Mucosa of rectum (tissue), 2 donors: ENCODE measurements at regions not wholly inside any gene's neighbourhood (a gene's known extent, or its start where the extent isn't known, plus 50 kb on each side); places are given as distances from the start of the nearest gene placed in this dataset.

Experiments used
- H3K27ac ChIP-seq, 2 donors: one replicate each; pipeline ENCODE4 v1.7.0; 2013; ENCODE audit warnings: inconsistent platforms in 2 of 2, low read depth in 2 of 2, low read length in 2 of 2
- H3K27me3 ChIP-seq, 2 donors: one replicate each; pipeline ENCODE4 v1.7.0; 2013; ENCODE audit warnings: low read length in 2 of 2; ENCODE audit not compliant: control insufficient read depth in 2 of 2, insufficient read depth in 2 of 2
- H3K36me3 ChIP-seq, 2 donors: one replicate each; pipeline ENCODE4 v1.7.0; 2013; ENCODE audit warnings: low read length in 2 of 2; ENCODE audit not compliant: control insufficient read depth in 2 of 2, insufficient read depth in 2 of 2
- H3K4me1 ChIP-seq, 2 donors: one replicate each; pipeline ENCODE4 v1.7.0; 2013; ENCODE audit warnings: low read length in 2 of 2, mild to moderate bottlenecking in 1 of 2; ENCODE audit not compliant: control insufficient read depth in 2 of 2, insufficient read depth in 2 of 2
- H3K4me3 ChIP-seq, 2 donors: one replicate each; pipeline ENCODE4 v1.7.0; 2013; ENCODE audit warnings: low read length in 2 of 2
- H3K9ac ChIP-seq, 2 donors: one replicate each; pipeline ENCODE4 v1.7.0; 2013; ENCODE audit warnings: low read length in 2 of 2, low read depth in 1 of 2, mild to moderate bottlenecking in 1 of 2
- H3K9me3 ChIP-seq, 2 donors: one replicate each; pipeline ENCODE4 v1.7.0; 2013; ENCODE audit warnings: low read length in 2 of 2; ENCODE audit not compliant: control insufficient read depth in 2 of 2
- donor health status: healthy.
- donor health status: Normal muscosa, but diverticular disease.

GRCh38 chr5:26434688-26435087, 603.7 kb downstream of the CDH9 start:
- Histone ChIP-seq H3K4me1 (no peaks in the 10 kb centered on the region), H3K9me3 (peaks cover 0 to 4% of the 10 kb centered on the region in 2 donors), H3K27ac (no peak overlapping the region), H3K9ac (no peak overlapping the region), H3K36me3 (no peaks in the 10 kb centered on the region), H3K4me3 (no peak overlapping the region), H3K27me3 (no peaks in the 10 kb centered on the region)

- Histone ChIP-seq H3K4me1 (no peaks in the 10 kb centered on the region), H3K4me3 (no peak overlapping the region), H3K9me3 (peaks cover 0 to 4% of the 10 kb centered on the region in 2 donors), H3K36me3 (no peaks in the 10 kb centered on the region), H3K27ac (no peak overlapping the region), H3K9ac (no peak overlapping the region), H3K27me3 (no peaks in the 10 kb centered on the region)
These were observed 606.0 kb downstream of the CDH9 start for GRCh38 chr5:26432386-26432785.

- H3K9me3 ChIP-seq = peaks cover 0 to 4% of the 10 kb centered on the region in 2 donors
- no peak overlapping the region for H3K9ac ChIP-seq
- H3K4me3 ChIP-seq = no peak overlapping the region
- no peaks in the 10 kb centered on the region for H3K27me3 ChIP-seq
- H3K4me1 ChIP-seq = no peaks in the 10 kb centered on the region
- H3K27ac ChIP-seq = no peak overlapping the region
- H3K36me3 ChIP-seq = no peaks in the 10 kb centered on the region
These were observed 608.1 kb downstream of the CDH9 start for GRCh38 chr5:26430323-26430722.

GRCh38 chr5:26427281-26427680, 611.1 kb downstream of the CDH9 start:
- H3K4me3 ChIP-seq = no peak overlapping the region
- H3K9ac ChIP-seq = no peak overlapping the region
- no peaks in the 10 kb centered on the region for H3K4me1 ChIP-seq
- H3K27ac ChIP-seq = no peak overlapping the region
- H3K36me3 ChIP-seq = no peaks in the 10 kb centered on the region
- H3K9me3 ChIP-seq = peaks cover 0 to 4% of the 10 kb centered on the region in 2 donors
- no peaks in the 10 kb centered on the region for H3K27me3 ChIP-seq

DNA sequence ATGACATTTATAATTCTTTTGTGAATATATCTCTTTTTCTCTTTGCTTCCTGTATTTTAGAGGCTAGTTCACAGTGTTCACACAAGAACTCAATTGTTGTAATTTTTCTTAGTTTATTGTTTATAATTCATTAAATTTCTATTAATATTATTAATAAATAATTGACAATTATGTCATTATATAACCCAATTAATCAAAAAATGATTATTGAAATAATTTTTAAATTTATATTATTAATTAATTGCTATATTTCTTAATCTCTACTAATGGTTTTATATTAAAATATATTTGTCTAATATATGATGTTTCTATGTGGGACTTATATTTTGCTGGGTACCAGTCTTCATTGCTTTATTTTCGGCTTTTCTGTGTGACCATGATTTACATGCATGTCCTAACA, 618.4 kb downstream of the CDH9 start:
- Histone ChIP-seq H3K4me1 (no peaks in the 10 kb centered on the region), H3K9me3 (peaks cover 2 to 8% of the 10 kb centered on the region in 2 donors), H3K36me3 (no peaks in the 10 kb centered on the region), H3K9ac (no peak overlapping the region), H3K4me3 (no peak overlapping the region), H3K27ac (no peak overlapping the region), H3K27me3 (no peaks in the 10 kb centered on the region)

GRCh38 chr5:26416911-26417310, 621.5 kb downstream of the CDH9 start:
- Histone ChIP-seq H3K9me3 (peaks cover 2 to 8% of the 10 kb centered on the region in 2 donors), H3K27me3 (no peaks in the 10 kb centered on the region), H3K27ac (no peak overlapping the region), H3K36me3 (no peaks in the 10 kb centered on the region), H3K9ac (no peak overlapping the region), H3K4me3 (no peak overlapping the region), H3K4me1 (no peaks in the 10 kb centered on the region)

DNA sequence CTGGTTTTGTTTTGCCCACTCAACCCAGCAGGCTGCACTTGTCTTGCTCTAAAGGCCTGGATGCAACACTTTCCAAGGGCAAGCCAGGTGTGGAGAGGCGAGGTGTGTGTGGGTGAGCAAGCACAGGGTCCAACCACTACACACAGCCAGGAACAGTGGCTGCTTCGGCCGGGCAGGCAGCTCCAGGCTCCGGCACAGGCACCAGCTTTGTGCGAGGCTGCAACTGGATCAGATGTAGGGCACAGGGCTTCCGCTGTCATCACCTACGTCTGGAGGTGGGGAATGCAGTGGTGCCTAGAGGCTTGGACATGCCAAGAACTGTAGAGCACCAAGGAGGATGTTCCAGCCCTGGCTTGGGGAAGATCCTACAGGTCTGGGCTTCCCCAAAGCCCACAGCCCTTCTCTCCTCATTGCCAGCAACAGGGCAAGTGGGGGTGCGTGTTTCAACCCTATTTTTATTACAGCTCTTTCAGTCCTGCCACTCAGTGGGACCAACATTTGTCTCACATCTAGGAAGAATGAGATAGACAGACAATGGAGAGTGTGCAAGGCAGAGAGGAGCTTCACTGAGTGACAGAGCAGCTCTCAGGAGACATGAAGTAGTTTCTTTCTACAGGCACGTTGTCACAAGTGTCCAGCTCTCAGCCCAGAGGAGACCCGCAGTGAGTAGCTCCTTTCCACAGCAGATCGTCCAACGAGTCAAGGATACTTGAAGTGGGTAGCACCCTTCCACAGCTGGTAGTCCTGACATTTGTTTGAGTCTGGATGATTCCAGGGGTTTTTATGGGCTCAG, 622.2 kb downstream of the CDH9 start:
- no peaks in the 10 kb centered on the region for H3K36me3 ChIP-seq
- no peaks in the 10 kb centered on the region for H3K27me3 ChIP-seq
- no peak overlapping the region for H3K27ac ChIP-seq
- H3K9me3 ChIP-seq = peaks cover 2 to 8% of the 10 kb centered on the region in 2 donors
- H3K9ac ChIP-seq = no peak overlapping the region
- H3K4me3 ChIP-seq = no peak overlapping the region
- no peaks in the 10 kb centered on the region for H3K4me1 ChIP-seq

GRCh38 chr5:26390608-26391007, 647.8 kb downstream of the CDH9 start:
- Histone ChIP-seq H3K4me3 (no peak overlapping the region), H3K9ac (no peak overlapping the region)

GRCh38 chr5:26388976-26389375, 649.4 kb downstream of the CDH9 start:
- Histone ChIP-seq H3K27me3 (no peaks in the 10 kb centered on the region), H3K36me3 (no peaks in the 10 kb centered on the region), H3K4me3 (no peak overlapping the region), H3K27ac (no peak overlapping the region), H3K9me3 (no peaks in the 10 kb centered on the region), H3K9ac (no peak overlapping the region), H3K4me1 (no peaks in the 10 kb centered on the region)

More at GRCh38 chr5:26390608-26391007, 647.8 kb downstream of the CDH9 start:
- Histone ChIP-seq H3K4me1 (no peaks in the 10 kb centered on the region), H3K9me3 (peaks cover 0 to 2% of the 10 kb centered on the region in 2 donors), H3K36me3 (no peaks in the 10 kb centered on the region), H3K27me3 (no peaks in the 10 kb centered on the region), H3K27ac (no peak overlapping the region)

DNA sequence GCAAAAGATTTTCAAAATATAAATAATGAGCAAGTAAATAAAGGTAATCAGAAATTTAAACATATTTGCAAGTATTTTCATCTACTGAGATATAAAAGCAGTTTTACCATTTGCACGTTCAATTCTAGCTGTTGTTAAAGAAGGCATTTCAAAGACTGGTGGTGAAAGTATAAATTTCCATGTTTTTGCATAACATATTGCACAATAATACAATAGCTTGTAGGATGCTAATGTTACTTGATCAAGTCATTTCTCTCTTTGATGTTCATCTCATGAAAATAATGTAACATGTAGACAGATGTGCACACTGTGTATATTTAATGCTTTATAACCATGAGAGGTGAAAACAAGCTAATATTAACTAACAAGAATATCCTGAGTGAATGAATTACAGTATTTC, 651.9 kb downstream of the CDH9 start:
- H3K9me3 ChIP-seq = no peaks in the 10 kb centered on the region
- no peaks in the 10 kb centered on the region for H3K4me1 ChIP-seq
- no peaks in the 10 kb centered on the region for H3K36me3 ChIP-seq
- H3K27me3 ChIP-seq = no peaks in the 10 kb centered on the region
- no peak overlapping the region for H3K27ac ChIP-seq
- no peak overlapping the region for H3K4me3 ChIP-seq
- H3K9ac ChIP-seq = no peak overlapping the region
